BLaER1 treated with 17β-estradiol and CSF1 and Interleukin-3, amounts not matched to agents 10 nM and 100 nM (cell line): ENCODE measurements at regions not wholly inside any gene's neighbourhood (a gene's known extent, or its start where the extent isn't known, plus 50 kb on each side); places are given as distances from the start of the nearest gene placed in this dataset.

Experiments
- H3K27ac ChIP-seq, 11 experiments: shearing (Covaris generic); formaldehyde crosslinking; 2 replicates each; pipeline ENCODE4 v1.8.1; 2022
- H3K27me3 ChIP-seq, 11 experiments: shearing (Covaris generic); formaldehyde crosslinking; 2 replicates each; pipeline ENCODE4 v1.8.1; 2022
- H3K36me3 ChIP-seq, 11 experiments: shearing (Covaris generic); formaldehyde crosslinking; 2 replicates each; pipeline ENCODE4 v1.8.1; 2022
- H3K4me1 ChIP-seq, 10 experiments: shearing (Covaris generic); formaldehyde crosslinking; 2 replicates each; pipeline ENCODE4 v1.8.1; 2022
- H3K4me2 ChIP-seq, 11 experiments: shearing (Covaris generic); formaldehyde crosslinking; 2 replicates each; pipeline ENCODE4 v1.8.1; 2022
- H3K4me3 ChIP-seq, 10 experiments: shearing (Covaris generic); formaldehyde crosslinking; 2 replicates each; pipeline ENCODE4 v1.8.1; 2022
- H3K9ac ChIP-seq, 11 experiments: shearing (Covaris generic); formaldehyde crosslinking; 2 replicates each; pipeline ENCODE4 v1.8.1; 2022
- H3K9me3 ChIP-seq, 11 experiments: shearing (Covaris generic); formaldehyde crosslinking; replicated peaks in 1 of 11; 2 replicates each; pipeline ENCODE4 v1.8.1; 2022
- H4K20me1 ChIP-seq, 11 experiments: shearing (Covaris generic); formaldehyde crosslinking; 2 replicates each; pipeline ENCODE4 v1.8.1; 2022
- Cebpa-rat ChIP-seq, 11 experiments: shearing (Covaris generic); IDR thresholded peaks; 2 replicates each; pipeline ENCODE4 v1.8.1; 2022

DNA sequence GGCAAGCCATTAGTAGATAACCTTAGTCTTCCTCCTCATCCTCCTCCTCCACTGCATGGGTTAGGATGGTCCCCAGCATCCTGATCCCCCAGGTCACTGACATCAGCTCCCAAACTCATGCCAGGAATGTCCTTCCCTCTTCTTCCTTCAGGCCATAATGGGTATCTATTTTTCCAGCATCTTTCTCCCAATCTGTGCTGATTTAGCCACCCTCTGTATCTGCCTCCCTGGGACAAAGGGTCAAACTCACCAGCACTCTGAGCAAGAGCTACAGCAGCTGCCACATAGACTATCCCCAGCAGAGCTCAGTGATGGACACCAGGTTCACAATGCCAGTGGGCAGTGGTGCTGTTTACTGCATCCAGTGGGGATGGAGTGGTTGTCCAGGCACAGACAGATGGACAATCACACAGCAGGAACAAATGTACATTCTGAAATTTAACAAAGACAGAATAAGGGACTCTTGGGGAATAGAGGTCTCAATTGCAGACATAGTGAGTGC, 115.2 kb upstream of the TOP3B start:
- H3K4me1 ChIP-seq, result peaks cover 0 to 27% (median 19%) of the 10 kb centered on the region in 10 experiments; a peak in 18 of 20 replicates
- H3K4me2 ChIP-seq, result peak overlapping the region in 7 of 11 experiments; percentile 38 to 76 (median 69); a peak in 10 of 22 replicates
- no peak for TF ChIP-seq Cebpa-rat (IDR thresholded peaks at IDR 0.05)
- no peaks in the 10 kb centered on the region for H4K20me1 ChIP-seq
- H3K27ac ChIP-seq, result no peak overlapping the region
- H3K9me3 ChIP-seq, result peaks cover 40 to 63% (median 53%) of the 10 kb centered on the region in 11 experiments
- H3K9ac ChIP-seq, result no peak overlapping the region
- 0 out of 20 replicates have a peak overlapping the region, but pooled peaks of 1 of the 10 experiments have one; percentile 4 for H3K4me3 ChIP-seq
- no peaks in the 10 kb centered on the region for H3K27me3 ChIP-seq
- H3K36me3 ChIP-seq, result no peaks in the 10 kb centered on the region

DNA sequence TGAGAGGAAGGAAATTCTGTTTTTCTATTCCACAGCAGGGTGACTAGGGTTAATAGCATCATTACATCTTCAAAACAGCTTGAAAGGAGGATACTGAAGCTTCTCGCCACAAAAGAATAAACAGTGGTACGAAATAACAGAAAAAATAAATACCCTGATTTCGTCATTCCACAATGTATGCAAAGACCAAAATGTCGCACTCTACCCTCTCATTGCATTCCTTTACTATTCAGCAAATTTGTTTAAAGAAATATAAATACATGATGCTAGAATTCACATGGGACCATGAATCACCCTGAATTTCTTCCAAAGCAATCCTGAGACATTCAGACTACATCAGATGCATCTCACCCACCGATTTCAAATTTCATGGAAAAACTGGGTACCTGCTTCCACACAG, 112.3 kb upstream of the TOP3B start:
- peaks cover 0 to 24% (median 18%) of the 10 kb centered on the region in 10 experiments; a peak in 18 of 20 replicates for H3K4me1 ChIP-seq

DNA sequence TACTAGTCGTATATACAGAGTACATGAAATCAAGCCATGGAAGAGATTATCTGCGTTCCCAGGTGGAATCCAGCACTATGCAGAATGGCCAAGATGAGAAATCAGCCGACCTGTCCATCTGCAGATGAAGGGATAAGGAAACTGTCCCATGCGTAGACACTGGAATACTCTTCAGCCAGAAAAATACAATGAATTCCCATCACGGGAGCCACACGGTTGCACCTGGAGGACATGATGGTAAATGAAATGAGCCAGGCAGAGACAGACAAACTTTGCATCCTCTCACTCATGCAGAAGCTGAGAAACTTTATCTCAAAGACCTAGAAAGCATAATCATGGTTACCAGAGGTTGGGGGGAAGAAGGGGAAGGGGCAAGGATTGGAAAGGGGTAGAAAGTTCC, 111.9 kb upstream of the TOP3B start:
- no peak overlapping the region for H3K9ac ChIP-seq

More for the DNA sequence above, 112.3 kb upstream of the TOP3B start:
- Histone ChIP-seq H3K27me3 (no peaks in the 10 kb centered on the region), H3K27ac (no peak overlapping the region), H3K9me3 (peaks cover 33 to 54% (median 47%) of the 10 kb centered on the region in 11 experiments), H3K36me3 (no peaks in the 10 kb centered on the region), H3K9ac (no peak overlapping the region), H4K20me1 (no peaks in the 10 kb centered on the region), H3K4me3 (no peak overlapping the region), H3K4me2 (no peak overlapping the region)
- TF ChIP-seq Cebpa-rat (IDR thresholded peaks at IDR 0.05), result no peak

GRCh38 chr22:22093743-22094142, 111.2 kb upstream of the TOP3B start:
- no peak overlapping the region for H3K27ac ChIP-seq
- TF ChIP-seq Cebpa-rat (IDR thresholded peaks at IDR 0.05), result no peak

More for the DNA sequence above, 111.9 kb upstream of the TOP3B start:
- TF ChIP-seq Cebpa-rat (IDR thresholded peaks at IDR 0.05), result no peak
- H3K27ac ChIP-seq, result no peak overlapping the region
- H3K4me1 ChIP-seq, result peaks cover 0 to 21% (median 16%) of the 10 kb centered on the region in 10 experiments; a peak in 18 of 20 replicates
- no peaks in the 10 kb centered on the region for H4K20me1 ChIP-seq
- H3K4me3 ChIP-seq, result no peak overlapping the region
- H3K36me3 ChIP-seq, result no peaks in the 10 kb centered on the region
- no peak overlapping the region for H3K4me2 ChIP-seq
- peaks cover 33 to 50% (median 44%) of the 10 kb centered on the region in 11 experiments for H3K9me3 ChIP-seq
- H3K27me3 ChIP-seq, result no peaks in the 10 kb centered on the region

DNA sequence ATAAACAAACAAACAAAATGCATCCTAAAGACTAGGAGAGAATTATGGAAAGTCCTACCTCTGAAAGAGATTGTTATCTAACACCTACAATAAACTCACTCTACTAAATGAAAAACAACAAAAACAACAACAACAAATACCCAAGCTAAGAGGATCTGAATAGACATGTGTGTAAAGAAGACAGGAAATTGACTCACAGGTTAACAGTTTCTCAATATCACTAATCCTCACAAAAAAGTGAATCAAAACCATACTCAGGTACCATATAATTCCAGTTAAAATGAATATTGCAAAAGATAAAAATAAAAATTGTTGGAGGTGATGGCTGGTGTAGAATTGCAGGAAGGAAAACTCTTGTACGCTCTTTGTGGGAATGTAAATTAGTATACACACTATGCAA, 110.4 kb upstream of the TOP3B start:
- Histone ChIP-seq H3K27ac (no peak overlapping the region), H3K36me3 (no peaks in the 10 kb centered on the region), H3K4me3 (no peak overlapping the region), H3K9ac (no peak overlapping the region), H3K27me3 (no peaks in the 10 kb centered on the region), H4K20me1 (no peaks in the 10 kb centered on the region), H3K4me2 (no peak overlapping the region; a peak in 1 of 22 replicates), H3K4me1 (peaks cover 0 to 6% (median under 1%) of the 10 kb centered on the region in 10 experiments; a peak in 10 of 20 replicates), H3K9me3 (peaks cover 19 to 34% (median 29%) of the 10 kb centered on the region in 11 experiments)
- TF ChIP-seq Cebpa-rat (IDR thresholded peaks at IDR 0.05), result no peak

More at GRCh38 chr22:22093743-22094142, 111.2 kb upstream of the TOP3B start:
- Histone ChIP-seq H3K4me3 (no peak overlapping the region), H3K9ac (no peak overlapping the region), H3K4me2 (no peak overlapping the region), H4K20me1 (no peaks in the 10 kb centered on the region), H3K9me3 (peaks cover 27 to 42% (median 36%) of the 10 kb centered on the region in 11 experiments), H3K27me3 (no peaks in the 10 kb centered on the region), H3K36me3 (no peaks in the 10 kb centered on the region), H3K4me1 (peaks cover 0 to 13% (median 8%) of the 10 kb centered on the region in 10 experiments; a peak in 16 of 20 replicates)

DNA sequence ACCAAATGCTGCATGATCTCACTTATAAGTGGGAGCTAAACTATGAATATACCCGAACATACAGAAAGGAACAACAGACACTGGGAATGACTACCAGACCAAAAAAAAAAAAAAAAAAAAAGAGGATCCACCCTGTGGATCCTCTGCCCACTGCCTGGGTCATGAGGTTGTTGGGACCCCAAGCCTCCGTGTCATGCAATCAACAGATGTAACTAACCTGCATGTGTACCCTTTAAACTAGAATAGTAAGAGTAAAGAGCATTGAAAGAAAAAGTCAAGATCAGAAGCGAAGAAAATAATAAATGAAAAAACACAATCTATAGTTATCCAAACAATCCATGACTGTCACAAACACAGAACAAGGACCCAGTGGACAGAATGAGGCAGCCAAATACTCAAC, 109.5 kb upstream of the TOP3B start:
- H3K36me3 ChIP-seq, result no peaks in the 10 kb centered on the region
- H3K9me3 ChIP-seq, result peaks cover 11 to 26% (median 20%) of the 10 kb centered on the region in 11 experiments; a peak in 20 of 22 replicates
- H3K4me1 ChIP-seq, result peaks cover 0 to under 1% (median 0%) of the 10 kb centered on the region in 10 experiments; a peak in 1 of 20 replicates
- no peak overlapping the region for H3K4me3 ChIP-seq
- no peak for TF ChIP-seq Cebpa-rat (IDR thresholded peaks at IDR 0.05)
- H3K4me2 ChIP-seq, result no peak overlapping the region
- H3K27me3 ChIP-seq, result no peaks in the 10 kb centered on the region
- H4K20me1 ChIP-seq, result no peaks in the 10 kb centered on the region
- H3K9ac ChIP-seq, result no peak overlapping the region
- H3K27ac ChIP-seq, result no peak overlapping the region

DNA sequence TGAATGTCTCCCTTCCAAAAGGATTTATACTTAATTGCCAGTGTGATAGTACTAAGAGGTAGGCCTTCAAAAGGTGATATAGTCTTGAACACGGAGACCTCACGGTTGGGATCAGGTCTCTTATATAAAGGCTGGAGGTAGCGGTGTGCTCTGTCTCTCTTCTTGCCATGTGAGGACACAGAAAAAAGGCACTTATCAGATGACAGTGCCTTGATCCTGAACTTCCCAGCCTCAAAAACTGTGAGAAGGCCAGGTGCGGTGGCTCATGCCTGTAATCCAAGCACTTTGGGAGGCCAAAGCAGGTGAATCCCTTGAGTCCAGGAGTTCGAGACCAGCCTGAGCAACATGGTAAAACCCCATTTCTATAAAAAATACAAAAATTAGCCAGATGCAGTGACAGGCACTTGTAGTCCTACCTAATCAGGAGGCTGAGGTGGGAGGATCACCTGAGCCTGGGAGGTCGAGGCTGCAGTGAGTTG, 108.9 kb upstream of the TOP3B start:
- Histone ChIP-seq H3K9me3 (peaks cover 5 to 19% (median 13%) of the 10 kb centered on the region in 11 experiments; a peak in 18 of 22 replicates), H3K4me1 (peaks cover 0 to 7% (median 0%) of the 10 kb centered on the region in 10 experiments; a peak in 5 of 20 replicates), H3K36me3 (no peaks in the 10 kb centered on the region), H3K9ac (no peak overlapping the region), H3K4me2 (no peak overlapping the region), H3K27ac (no peak overlapping the region), H3K27me3 (no peaks in the 10 kb centered on the region), H3K4me3 (no peak overlapping the region), H4K20me1 (no peaks in the 10 kb centered on the region; a peak in 1 of 22 replicates)
- TF ChIP-seq Cebpa-rat (IDR thresholded peaks at IDR 0.05), result no peak

DNA sequence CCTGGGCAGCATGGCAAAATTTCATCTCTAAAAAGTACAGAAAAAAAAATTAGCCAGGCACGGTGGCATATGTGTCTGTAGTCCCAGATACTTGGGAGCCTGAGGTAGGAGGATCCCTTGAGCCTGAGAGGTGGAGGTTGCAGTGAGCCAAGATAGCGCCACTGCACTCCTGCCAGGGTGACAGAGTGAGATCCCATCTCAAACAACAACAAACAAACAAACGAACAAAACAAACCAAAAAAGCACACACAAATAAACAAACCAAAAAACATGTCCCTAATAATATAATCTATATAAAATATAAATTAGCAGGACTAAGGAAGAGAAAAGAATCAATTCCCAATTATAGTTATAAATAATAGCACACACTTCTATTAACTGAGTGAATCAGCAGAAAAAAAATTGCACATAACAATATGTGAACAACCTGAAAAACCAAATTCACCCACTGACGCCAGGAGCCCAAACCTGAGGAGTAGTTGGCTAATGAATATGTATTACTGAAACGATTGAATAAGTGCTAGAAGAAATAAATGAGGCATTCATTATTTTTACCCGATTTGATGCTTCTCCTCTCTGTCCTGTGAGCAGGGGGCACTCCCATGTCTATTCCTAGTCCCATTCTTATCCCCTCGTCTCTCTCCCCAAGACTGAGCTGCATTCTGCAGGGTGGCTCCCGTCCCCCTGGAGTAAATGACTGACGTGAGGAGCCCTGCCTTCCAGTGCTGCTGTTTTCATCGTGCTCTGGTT, 108.2 kb upstream of the TOP3B start:
- H3K27ac ChIP-seq, result no peak overlapping the region
- H3K4me3 ChIP-seq, result no peak overlapping the region
- no peak overlapping the region for H3K4me2 ChIP-seq

More for the DNA sequence above, 108.2 kb upstream of the TOP3B start:
- Histone ChIP-seq H3K36me3 (no peaks in the 10 kb centered on the region), H3K4me1 (peaks cover 0 to 14% (median 0%) of the 10 kb centered on the region in 10 experiments; a peak in 5 of 20 replicates), H3K27me3 (no peaks in the 10 kb centered on the region), H4K20me1 (no peaks in the 10 kb centered on the region; a peak in 1 of 22 replicates), H3K9me3 (peaks cover 0 to 14% (median 8%) of the 10 kb centered on the region in 11 experiments; a peak in 15 of 22 replicates), H3K9ac (no peak overlapping the region)
- no peak for TF ChIP-seq Cebpa-rat (IDR thresholded peaks at IDR 0.05)
